LNCaP clone FGC (cell line): ENCODE measurements at regions not wholly inside any gene's neighbourhood (a gene's known extent, or its start where the extent isn't known, plus 50 kb on each side); places are given as distances from the start of the nearest gene placed in this dataset.
"Not testable (repeated sequence)": the region's sequence is repeated elsewhere in the genome, so short reads cannot be mapped to it uniquely, and the experiment has no call there.

ENCODE experiments used
- DNase-seq: peaks from one replicate; pipeline ENCODE4 v3.0.0-alpha.2; 2011; ENCODE audit warnings: low read depth
- H3K4me3 ChIP-seq: 2 replicates; pipeline ENCODE4 v1.5.1; 2011; ENCODE audit warnings: mild to moderate bottlenecking, low read depth, low read length, control low read depth
- TF ChIP-seq, protein P1 (sequence below): IDR thresholded peaks from 2 replicates; pipeline ENCODE4 v1.5.1; 2012; ENCODE audit warnings: mild to moderate bottlenecking; ENCODE audit not compliant: control insufficient read depth, insufficient read depth; ENCODE audit errors: extremely low read depth

DNA sequence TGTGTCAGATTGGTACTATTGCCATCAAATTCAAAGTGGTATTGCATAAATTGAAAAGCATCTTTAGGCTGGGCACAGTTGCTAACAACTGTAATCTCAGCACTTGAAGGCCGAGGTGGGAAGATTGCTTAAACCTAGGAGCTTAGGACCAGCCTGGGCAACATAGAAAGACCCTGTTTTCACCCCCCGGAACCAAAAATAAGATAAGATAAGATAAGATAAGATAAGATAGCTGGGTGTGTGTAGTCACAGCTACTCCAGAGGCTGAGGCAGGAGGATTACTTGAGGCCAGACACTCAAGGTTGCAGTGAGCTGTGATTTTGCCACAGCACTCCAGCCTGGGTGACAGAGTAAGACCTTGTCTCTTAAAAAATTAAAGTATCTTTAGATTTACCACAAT lies 297.9 kb upstream of the SEMA6A start:
- TF ChIP-seq, protein P1, sequence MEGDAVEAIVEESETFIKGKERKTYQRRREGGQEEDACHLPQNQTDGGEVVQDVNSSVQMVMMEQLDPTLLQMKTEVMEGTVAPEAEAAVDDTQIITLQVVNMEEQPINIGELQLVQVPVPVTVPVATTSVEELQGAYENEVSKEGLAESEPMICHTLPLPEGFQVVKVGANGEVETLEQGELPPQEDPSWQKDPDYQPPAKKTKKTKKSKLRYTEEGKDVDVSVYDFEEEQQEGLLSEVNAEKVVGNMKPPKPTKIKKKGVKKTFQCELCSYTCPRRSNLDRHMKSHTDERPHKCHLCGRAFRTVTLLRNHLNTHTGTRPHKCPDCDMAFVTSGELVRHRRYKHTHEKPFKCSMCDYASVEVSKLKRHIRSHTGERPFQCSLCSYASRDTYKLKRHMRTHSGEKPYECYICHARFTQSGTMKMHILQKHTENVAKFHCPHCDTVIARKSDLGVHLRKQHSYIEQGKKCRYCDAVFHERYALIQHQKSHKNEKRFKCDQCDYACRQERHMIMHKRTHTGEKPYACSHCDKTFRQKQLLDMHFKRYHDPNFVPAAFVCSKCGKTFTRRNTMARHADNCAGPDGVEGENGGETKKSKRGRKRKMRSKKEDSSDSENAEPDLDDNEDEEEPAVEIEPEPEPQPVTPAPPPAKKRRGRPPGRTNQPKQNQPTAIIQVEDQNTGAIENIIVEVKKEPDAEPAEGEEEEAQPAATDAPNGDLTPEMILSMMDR, result no peak
- H3K4me3 ChIP-seq, result no peak overlapping the region
- DNase-seq, result no peak

DNA sequence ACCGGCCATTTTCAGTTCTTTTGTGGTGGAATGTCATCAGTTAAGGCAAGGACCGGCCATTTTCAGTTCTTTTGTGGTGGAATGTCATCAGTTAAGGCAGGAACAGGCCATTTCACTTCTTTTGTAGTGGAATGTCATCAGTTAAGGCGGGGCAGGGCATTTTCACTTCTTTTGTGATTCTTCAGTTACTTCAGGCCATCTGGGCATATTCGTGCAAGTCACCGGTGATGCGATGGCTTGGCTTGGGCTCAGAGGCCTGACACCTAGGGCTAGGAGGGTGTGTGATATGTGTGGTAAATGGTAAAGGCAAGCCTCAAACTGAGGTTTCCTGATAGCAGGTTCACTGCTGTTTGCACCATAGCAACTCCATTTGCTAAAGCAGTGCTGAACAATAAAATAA lies 293.2 kb upstream of the SEMA6A start:
- H3K4me3 ChIP-seq, DNase-seq: not testable (repeated sequence)

DNA sequence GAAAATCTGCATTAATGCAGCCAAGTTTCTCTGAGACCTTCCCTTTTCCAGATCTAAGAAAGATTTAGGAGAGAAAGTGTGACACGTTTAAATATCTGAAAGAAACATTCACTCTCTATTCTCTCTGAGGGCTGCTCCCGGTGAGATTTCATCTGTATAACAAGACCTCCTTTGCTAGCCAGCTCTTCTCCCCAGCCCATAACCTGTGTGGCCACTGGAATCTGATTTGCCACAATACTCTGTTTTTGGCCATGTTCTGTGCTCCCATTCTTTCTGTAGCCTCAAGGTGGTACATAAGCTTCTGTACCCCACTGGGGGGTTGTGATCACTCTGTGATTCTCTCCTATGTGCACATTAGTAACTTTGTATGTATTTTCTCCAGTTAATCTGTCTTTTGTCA lies 291.0 kb upstream of the SEMA6A start:
- no peak for DNase-seq
- TF ChIP-seq, protein P1, result no peak
- no peak overlapping the region for H3K4me3 ChIP-seq

DNA sequence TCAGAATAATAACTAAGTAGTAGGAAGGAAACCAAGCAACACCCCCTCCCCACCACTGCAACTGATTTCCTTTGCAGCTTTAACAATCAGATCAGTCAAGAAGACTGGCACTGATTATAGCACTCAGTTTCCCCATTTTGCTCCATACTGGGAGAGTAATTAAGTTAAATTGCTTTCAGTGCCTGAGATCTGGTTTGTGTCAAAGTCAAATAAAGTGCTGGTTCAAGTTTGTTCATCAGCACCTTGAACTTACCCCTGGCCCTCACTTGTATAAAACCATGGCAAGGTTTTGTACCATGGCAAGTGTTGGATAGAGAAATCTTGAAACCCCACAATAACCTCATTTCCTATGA lies 290.2 kb upstream of the SEMA6A start:
- H3K4me3 ChIP-seq, result no peak overlapping the region
- TF ChIP-seq, protein P1, result no peak
- DNase-seq, result no peak

DNA sequence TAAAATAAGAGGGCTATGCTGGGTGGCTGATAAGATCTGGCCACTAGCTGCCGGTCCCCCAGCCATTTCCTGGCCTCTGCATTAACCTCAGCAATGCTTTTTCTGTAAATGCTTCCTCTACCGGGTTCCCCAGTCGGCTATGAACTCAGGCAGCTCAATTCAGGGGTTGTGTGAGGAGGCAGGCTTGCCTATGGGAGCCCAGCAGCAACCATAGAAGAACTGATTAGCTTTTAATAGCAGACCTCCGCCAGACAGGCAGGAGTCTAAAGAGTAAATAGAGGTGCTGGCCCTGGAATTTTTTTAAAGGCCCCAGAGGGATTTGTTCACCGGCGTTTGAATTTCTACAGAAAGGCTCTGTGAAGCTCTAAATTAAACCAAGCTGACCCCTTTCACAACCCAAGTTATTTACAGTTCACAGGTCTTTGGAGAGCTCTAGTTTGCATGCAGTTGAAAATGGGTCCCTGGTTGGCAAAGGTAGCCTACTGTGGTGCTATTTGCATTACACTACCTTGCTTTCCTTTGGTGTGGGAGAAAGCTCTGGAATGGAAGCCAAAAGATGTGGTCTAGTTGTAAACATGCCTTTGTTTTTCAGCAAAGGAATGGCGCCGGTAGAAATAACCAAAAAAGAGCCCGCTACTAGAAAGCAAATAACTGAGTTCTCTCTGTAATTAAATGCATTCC lies 289.7 kb upstream of the SEMA6A start:
- TF ChIP-seq, protein P1, result no peak
- DNase-seq, result no peak
- H3K4me3 ChIP-seq, result no peak overlapping the region

DNA sequence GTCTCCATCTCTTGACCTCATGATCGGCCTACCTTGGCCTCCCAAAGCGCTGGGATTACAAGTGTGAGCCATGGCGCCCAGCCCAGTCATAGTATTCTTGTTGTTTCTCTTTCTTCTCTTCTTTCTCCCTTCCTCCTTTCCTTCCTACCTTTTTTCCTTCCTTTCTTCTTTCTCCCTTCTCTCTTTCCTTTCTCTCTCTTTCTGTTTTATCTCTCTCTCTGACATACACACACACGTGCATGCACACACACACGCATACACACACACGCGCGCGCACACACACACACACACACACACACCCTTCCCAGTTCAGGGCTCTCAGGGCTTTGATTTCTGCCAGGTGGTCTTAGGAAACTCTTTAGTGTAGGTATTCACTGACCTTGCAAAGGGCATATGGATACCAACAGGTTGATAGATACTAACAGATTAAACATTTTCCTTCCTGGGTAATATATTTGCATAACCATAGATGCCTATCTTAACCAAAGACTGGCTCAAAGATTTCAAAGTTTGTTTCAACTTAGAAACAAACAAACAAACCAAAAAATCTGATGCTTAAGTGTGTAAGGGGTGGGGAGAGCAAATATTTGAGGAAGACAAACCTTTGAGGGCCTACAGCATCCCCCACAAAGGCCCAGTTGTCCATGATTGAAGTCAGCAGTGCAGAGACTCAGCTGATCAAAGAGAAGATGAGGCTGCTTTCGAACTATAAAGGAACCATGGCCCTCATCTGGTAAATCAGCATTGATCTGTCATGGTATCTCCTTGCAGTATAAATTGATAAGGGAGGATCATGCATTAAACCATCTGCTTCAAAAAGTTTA lies 288.2 kb upstream of the SEMA6A start:
- TF ChIP-seq, protein P1, result no peak
- no peak overlapping the region for H3K4me3 ChIP-seq
- DNase-seq, result no peak

DNA sequence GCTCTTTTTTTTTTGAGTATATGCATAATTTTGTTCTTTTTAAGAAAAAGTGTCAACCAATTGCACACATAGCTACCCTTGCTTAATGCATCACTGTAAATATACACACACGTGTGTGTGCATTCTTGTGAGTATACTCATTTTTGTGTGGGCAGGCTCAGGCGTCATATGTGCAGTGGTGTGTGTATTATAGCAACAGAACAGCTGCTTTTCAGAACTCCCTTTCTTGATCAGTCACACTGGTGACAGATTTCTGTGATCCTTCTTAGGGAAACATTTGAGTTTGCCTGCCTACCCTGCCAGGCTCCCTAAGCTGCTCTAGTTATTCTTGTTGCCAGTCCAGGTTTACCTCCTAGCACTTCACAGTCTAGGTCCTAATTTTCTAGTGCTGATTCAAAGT lies 287.0 kb upstream of the SEMA6A start:
- H3K4me3 ChIP-seq, result no peak overlapping the region
- no peak for DNase-seq
- TF ChIP-seq, protein P1, result no peak
